Fibroblast of pulmonary artery (primary cell): ENCODE measurements at regions not wholly inside any gene's neighbourhood (a gene's known extent, or its start where the extent isn't known, plus 50 kb on each side); places are given as distances from the start of the nearest gene placed in this dataset.

Experiments used
- DNase-seq: peaks from one replicate; pipeline ENCODE4 v3.0.0-alpha.2; 2010; ENCODE audit warnings: low read depth
- H3K4me3 ChIP-seq: replicated peaks from 2 replicates; pipeline ENCODE4 v1.5.1; 2011; ENCODE audit warnings: low read depth, mild to moderate bottlenecking, control low read depth, low read length, moderate library complexity
- CTCF ChIP-seq: IDR thresholded peaks from 2 replicates; pipeline ENCODE4 v1.5.1; 2011; ENCODE audit warnings: mild to moderate bottlenecking, control low read depth, low read length, inconsistent platforms; ENCODE audit errors: missing control alignments

- no peak for DNase-seq
- no peak overlapping the region for H3K4me3 ChIP-seq
- no peak for TF ChIP-seq CTCF
Measured at GRCh38 chr20:53838311-53838868, 232.0 kb downstream of the BCAS1 start.

- no peak for DNase-seq
- no peak overlapping the region for H3K4me3 ChIP-seq
- TF ChIP-seq CTCF: no peak
Measured at GRCh38 chr20:53837126-53837826, 233.1 kb downstream of the BCAS1 start.

GRCh38 chr20:53834749-53835148 is 235.6 kb downstream of the BCAS1 start:
- H3K4me3 ChIP-seq: no peak overlapping the region
- no peak for TF ChIP-seq CTCF
- DNase-seq: no peak

- no peak for DNase-seq
- TF ChIP-seq CTCF: no peak
- H3K4me3 ChIP-seq: no peak overlapping the region
Measured at GRCh38 chr20:53834062-53834442, 236.3 kb downstream of the BCAS1 start.

- no peak overlapping the region for H3K4me3 ChIP-seq
- TF ChIP-seq CTCF: no peak
- no peak for DNase-seq
Measured at GRCh38 chr20:53833333-53834061, 236.9 kb downstream of the BCAS1 start.

- no peak for TF ChIP-seq CTCF
- no peak overlapping the region for H3K4me3 ChIP-seq
- DNase-seq: no peak
Measured at GRCh38 chr20:53832499-53832898, 237.9 kb downstream of the BCAS1 start.
